Natural killer cell (primary cell): ENCODE measurements at regions not wholly inside any gene's neighbourhood (a gene's known extent, or its start where the extent isn't known, plus 50 kb on each side); places are given as distances from the start of the nearest gene placed in this dataset.

Source experiments
- ATAC-seq, 3 donors: fragments of 150-1000 bp in 2 of 3; fragments of 200-7000 bp in 1 of 3; cut with Tn5 transposase; 1 replicate in 1 of 3; 2 replicates in 2 of 3; pipeline ENCODE4 v1.10.0; 2021; ENCODE audit warnings: mild to moderate bottlenecking in 2 of 3, moderate library complexity in 2 of 3
- DNase-seq, 2 donors: peaks; one replicate each; pipeline versions ENCODE4 v3.0.0 to v3.0.0-alpha.2; 2013 to 2021; ENCODE audit warnings: mixed read lengths in 1 of 2
- H3K27ac ChIP-seq: one replicate; pipeline ENCODE4 v1.5.1; 2013; ENCODE audit warnings: mild to moderate bottlenecking, low read length
- H3K27me3 ChIP-seq: one replicate; pipeline ENCODE4 v1.6.1; 2013; ENCODE audit warnings: low read length; ENCODE audit not compliant: control insufficient read depth, insufficient read depth
- H3K36me3 ChIP-seq: one replicate; pipeline ENCODE4 v1.6.1; 2013; ENCODE audit warnings: low read length; ENCODE audit not compliant: control insufficient read depth, insufficient read depth
- H3K4me1 ChIP-seq: one replicate; pipeline ENCODE4 v1.6.1; 2013; ENCODE audit warnings: low read length; ENCODE audit not compliant: control insufficient read depth, insufficient read depth
- H3K4me3 ChIP-seq: one replicate; pipeline ENCODE4 v1.5.1; 2013; ENCODE audit warnings: low read length
- H3K9me3 ChIP-seq: one replicate; pipeline ENCODE4 v1.6.1; 2013; ENCODE audit warnings: low read length; ENCODE audit not compliant: control insufficient read depth, insufficient read depth
- H3K27ac Mint-ChIP-seq, 2 donors: one replicate each; pipeline ENCODE4 v1.8.0; 2022; ENCODE audit warnings: mild to moderate bottlenecking in 2 of 2, mixed read lengths in 2 of 2, moderate library complexity in 1 of 2
- H3K27me3 Mint-ChIP-seq, 2 donors: one replicate each; pipeline ENCODE4 v1.8.0; 2022; ENCODE audit warnings: low read depth in 2 of 2, mixed read lengths in 2 of 2
- H3K36me3 Mint-ChIP-seq: one replicate; pipeline ENCODE4 v1.8.0; 2022; ENCODE audit warnings: mixed read lengths
- H3K4me1 Mint-ChIP-seq, 2 donors: one replicate each; pipeline ENCODE4 v1.8.0; 2022; ENCODE audit warnings: mixed read lengths in 2 of 2
- H3K4me3 Mint-ChIP-seq: one replicate; pipeline ENCODE4 v1.8.0; 2022; ENCODE audit warnings: mild to moderate bottlenecking, moderate library complexity, mixed read lengths
- H3K9me3 Mint-ChIP-seq, 2 donors: one replicate each; pipeline ENCODE4 v1.8.0; 2022; ENCODE audit warnings: mixed read lengths in 2 of 2
- CTCF ChIP-seq: fragments of 200-600 bp; IDR thresholded peaks from one replicate; pipeline ENCODE4 v1.8.0; 2022; ENCODE audit warnings: antibody characterized with exemption
- WGBS: methylation state at CpG from one replicate; pipeline ENCODE4 v1.1.7; 2013; ENCODE audit warnings: missing lambda C conversion rate; ENCODE audit not compliant: insufficient coverage; 5-methylcytosine and 5-hydroxymethylcytosine counted together
- intact Hi-C: fragments of 100-400 bp; cut with micrococcal nuclease; formaldehyde crosslinking; loops from one replicate; pipeline ENCODE4 v1.14.2; 2022

- no peak overlapping the region for H3K4me3 Mint-ChIP-seq
- Histone ChIP-seq H3K4me1 (no peaks in the 10 kb centered on the region), H3K4me3 (no peak overlapping the region), H3K27ac (no peak overlapping the region), H3K9me3 (no peaks in the 10 kb centered on the region), H3K27me3 (no peaks in the 10 kb centered on the region), H3K36me3 (no peaks in the 10 kb centered on the region)
- DNase-seq (no peak), ATAC-seq (no peak)
- H3K4me1 Mint-ChIP-seq = no peaks in the 10 kb centered on the region
- no peak for TF ChIP-seq CTCF
- H3K36me3 Mint-ChIP-seq = no peaks in the 10 kb centered on the region
- no peak overlapping the region for H3K27ac Mint-ChIP-seq
- intact Hi-C loops = no loop called here
- whole genome bisulfite sequencing = 67% methylated on average over 1 of the region's 1 CpG
- no peaks in the 10 kb centered on the region for H3K9me3 Mint-ChIP-seq
- H3K27me3 Mint-ChIP-seq = peaks cover 34 to 60% of the 10 kb centered on the region in 2 donors
Measured at GRCh38 chr22:27101288-27101687, 443.9 kb downstream of the MIAT start.

- ATAC-seq (no peak), DNase-seq (no peak)
- no peaks in the 10 kb centered on the region for H3K9me3 ChIP-seq
- Mint-ChIP-seq H3K27ac (no peak overlapping the region), H3K27me3 (peaks cover 31 to 45% of the 10 kb centered on the region in 2 donors), H3K4me3 (no peak overlapping the region), H3K36me3 (no peaks in the 10 kb centered on the region), H3K4me1 (no peaks in the 10 kb centered on the region), H3K9me3 (no peaks in the 10 kb centered on the region)
- intact Hi-C loops = no loop called here
- no peaks in the 10 kb centered on the region for H3K27me3 ChIP-seq
- no peaks in the 10 kb centered on the region for H3K36me3 ChIP-seq
- WGBS = 69% methylated on average over 2 of the region's 3 CpGs
- no peaks in the 10 kb centered on the region for H3K4me1 ChIP-seq
- H3K27ac ChIP-seq = no peak overlapping the region
- no peak overlapping the region for H3K4me3 ChIP-seq
- no peak for TF ChIP-seq CTCF
Measured at GRCh38 chr22:27104449-27104848, 447.1 kb downstream of the MIAT start.

- Mint-ChIP-seq H3K9me3 (no peaks in the 10 kb centered on the region), H3K27ac (no peak overlapping the region), H3K27me3 (peaks cover 24 to 35% of the 10 kb centered on the region in 2 donors), H3K4me3 (no peak overlapping the region), H3K4me1 (no peaks in the 10 kb centered on the region), H3K36me3 (no peaks in the 10 kb centered on the region)
- intact Hi-C loops = no loop called here
- no peaks in the 10 kb centered on the region for H3K9me3 ChIP-seq
- ATAC-seq (no peak), DNase-seq (no peak)
- no peaks in the 10 kb centered on the region for H3K36me3 ChIP-seq
- TF ChIP-seq CTCF = no peak
- H3K27me3 ChIP-seq = no peaks in the 10 kb centered on the region
- H3K27ac ChIP-seq = no peak overlapping the region
- H3K4me3 ChIP-seq = no peak overlapping the region
- H3K4me1 ChIP-seq = no peaks in the 10 kb centered on the region
- 90% methylated on average over 10 of the region's 11 CpGs for WGBS
Measured at GRCh38 chr22:27105142-27106025, 448.0 kb downstream of the MIAT start.

GRCh38 chr22:27106985-27107384 is 449.6 kb downstream of the MIAT start:
- H3K4me3 Mint-ChIP-seq = no peak overlapping the region
- no peaks in the 10 kb centered on the region for H3K36me3 Mint-ChIP-seq
- DNase-seq (no peak), ATAC-seq (no peak)
- peaks cover 11 to 20% of the 10 kb centered on the region in 2 donors for H3K27me3 Mint-ChIP-seq
- intact Hi-C loops = no loop called here
- H3K27ac Mint-ChIP-seq = no peak overlapping the region
- Histone ChIP-seq H3K4me1 (no peaks in the 10 kb centered on the region), H3K27ac (no peak overlapping the region), H3K36me3 (no peaks in the 10 kb centered on the region), H3K4me3 (no peak overlapping the region), H3K27me3 (no peaks in the 10 kb centered on the region), H3K9me3 (no peaks in the 10 kb centered on the region)
- no peaks in the 10 kb centered on the region for H3K4me1 Mint-ChIP-seq
- TF ChIP-seq CTCF = no peak
- WGBS = 85% methylated on average over 4 of the region's 4 CpGs
- H3K9me3 Mint-ChIP-seq = no peaks in the 10 kb centered on the region
